ENCODE measurements at regions not wholly inside any gene's neighbourhood (a gene's known extent, or its start where the extent isn't known, plus 50 kb on each side); places are given as distances from the start of the nearest gene placed in this dataset.

DNA sequence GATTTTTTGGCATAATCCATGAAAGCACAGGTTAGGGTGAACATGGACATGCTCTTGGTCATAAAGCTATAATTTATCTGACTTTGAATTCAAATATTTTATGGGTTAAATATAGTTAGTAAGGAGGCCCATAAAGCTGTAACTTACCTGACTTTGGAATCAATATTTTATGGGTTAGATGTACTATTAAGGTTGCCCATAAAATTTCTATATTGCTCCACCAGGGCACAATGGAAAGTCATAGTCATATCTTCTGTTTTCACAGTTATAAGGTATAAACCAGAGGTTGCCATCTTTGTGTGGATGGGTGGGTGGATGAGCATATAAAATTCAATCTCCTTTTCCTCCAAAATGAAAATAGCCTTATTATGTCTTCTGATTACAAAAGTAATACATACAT is 120.5 kb upstream of the ADAMTSL1 start:
- DNase-seq = no peak

DNA sequence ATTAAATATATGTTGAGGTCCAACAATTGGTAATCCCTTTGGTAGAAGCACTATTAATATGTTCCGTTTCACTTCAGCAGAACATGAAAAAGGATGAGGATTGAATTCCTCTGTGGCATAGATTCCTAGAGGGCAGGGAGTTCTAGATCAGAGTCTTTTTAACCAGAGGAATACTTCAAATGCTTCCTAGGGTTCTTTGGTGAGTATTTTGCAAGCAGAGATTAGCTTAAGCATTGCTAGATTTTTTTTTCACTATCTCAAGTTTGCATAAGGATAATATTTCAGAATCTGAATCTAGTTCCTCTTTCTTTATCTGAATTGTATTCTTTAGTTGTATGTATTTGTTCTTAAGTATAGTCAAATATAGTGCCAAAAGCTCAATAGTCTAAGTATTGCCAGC is 116.6 kb upstream of the ADAMTSL1 start:
- DNase-seq = no peak

DNA sequence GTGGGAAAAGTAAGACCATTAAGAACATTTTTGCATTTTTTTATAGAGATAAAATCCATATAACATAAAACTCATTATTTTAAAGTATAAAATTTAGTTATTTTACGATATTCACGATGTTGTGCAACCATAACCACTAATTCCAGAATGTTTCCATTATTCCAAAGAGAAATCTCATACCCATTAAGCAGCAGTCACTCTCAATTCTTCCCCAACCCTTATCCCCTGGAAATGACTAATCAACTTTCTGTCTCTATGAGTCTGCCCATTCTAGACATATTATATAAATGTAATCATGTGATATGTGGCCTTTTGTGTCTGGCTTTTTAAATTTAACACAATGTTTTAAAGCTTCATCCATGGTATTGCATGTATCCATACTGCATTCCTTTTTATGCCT is 115.6 kb upstream of the ADAMTSL1 start:
- DNase-seq = no peak

DNA sequence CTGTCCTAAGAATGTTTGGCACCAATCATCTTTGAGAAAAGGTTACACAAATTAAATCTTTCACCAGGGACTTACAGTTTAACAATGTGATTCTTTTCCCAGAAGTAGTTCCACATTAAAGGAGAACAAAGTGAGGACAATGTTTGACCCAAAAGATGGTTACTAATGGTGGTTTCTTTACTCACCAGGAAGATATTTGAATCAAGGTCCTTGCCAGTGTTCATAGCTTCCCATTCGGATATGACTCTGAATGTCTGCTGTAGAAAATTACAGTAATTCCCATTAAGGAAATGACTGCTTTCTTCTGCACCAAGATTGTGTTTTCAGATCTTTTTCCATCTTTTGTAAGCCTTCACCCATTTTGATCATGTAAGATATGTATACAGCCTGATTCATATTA is 114.6 kb upstream of the ADAMTSL1 start:
- DNase-seq = no peak

DNA sequence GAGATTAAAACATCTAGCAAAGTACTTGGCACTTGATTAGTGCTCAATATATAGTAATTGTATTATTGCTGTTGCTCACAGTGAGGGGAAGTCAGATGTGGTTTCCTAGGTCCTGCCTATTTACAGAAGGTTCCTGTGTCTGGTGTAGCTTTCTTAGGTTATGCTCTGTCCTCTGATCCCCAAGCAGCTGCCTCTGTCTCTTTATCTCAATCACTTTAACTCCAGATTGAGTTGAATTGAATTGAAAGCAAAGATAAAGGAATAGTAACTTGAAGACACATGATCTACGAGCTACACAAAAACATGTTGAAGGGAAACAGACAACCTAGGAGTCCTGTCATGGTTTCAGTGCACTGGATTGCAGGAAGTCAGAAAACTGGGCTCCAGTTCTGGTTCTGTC is 113.9 kb upstream of the ADAMTSL1 start:
- DNase-seq = no peak

DNA sequence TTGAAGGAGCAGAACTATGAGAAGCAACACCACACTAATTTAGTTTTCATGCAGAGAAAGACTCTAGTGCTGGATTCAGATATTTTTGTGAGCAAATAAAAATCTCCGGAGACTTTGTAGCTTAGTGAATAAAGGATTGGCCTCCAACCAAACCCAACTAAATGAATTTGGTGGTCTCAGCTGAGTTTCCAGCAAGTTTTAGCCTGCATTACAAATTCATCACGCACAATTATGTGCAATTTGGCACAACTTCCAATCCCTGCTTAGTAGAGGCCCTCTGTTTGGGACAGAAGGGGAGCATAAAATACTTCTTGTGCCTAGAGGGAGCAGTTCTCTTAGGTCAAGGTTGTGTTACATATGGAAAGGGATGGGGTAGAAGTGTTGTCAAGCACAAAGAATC is 112.3 kb upstream of the ADAMTSL1 start:
- DNase-seq = no peak

DNA sequence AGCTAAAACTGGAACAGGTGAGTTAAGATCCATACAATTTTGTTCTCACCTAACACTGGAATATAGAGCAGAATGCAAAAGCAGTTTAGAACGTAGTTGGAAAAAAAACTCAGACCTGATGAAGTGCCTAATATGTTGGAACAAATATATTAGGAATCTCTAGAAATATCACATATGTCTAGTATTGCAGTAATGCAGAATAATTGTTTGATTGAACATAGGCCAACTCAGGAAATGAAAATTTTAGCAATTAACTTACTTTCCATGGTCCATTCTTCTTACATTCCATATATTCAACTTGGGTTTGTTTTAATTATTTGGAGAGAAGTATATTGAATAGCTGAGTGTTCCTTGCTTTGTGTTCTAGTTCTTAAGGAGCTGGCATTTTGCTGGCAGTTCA is 111.8 kb upstream of the ADAMTSL1 start:
- no peak for DNase-seq

DNA sequence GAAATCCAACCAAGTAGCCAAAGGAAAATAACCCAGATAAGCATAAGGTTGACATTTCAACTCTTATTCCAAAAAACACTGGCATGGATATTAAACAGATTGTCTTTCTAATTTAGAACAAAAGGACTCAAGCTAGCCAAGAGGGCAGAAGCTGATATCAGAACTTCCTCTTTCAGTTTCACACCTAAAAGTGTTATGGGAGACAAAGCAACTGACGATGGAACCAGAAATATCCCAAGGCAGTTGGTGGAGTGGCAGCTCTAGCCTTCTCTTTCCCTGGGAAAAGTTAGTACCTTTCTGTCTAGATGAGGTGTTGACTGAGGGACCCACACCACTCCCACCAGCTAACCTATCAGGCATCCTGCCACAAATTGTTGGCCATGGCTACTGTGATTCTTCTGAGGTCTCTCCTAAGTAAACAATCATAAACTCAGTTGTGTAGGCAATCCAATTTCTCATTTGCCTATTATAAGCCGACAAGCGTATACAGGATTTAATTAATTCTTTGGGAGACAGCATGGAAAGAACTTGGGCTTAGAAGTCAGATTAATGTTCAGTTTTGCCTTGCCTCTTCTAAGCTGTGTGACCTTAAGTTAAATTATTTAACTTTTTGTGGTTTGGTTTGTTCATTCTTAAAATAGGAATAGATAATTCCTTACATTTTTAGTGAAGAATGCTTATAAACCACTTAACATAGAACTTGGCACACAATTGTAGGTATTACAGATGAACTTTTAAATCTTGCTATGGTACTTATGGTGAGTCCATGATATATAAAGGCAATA is 110.9 kb upstream of the ADAMTSL1 start:
- DNase-seq = peak in 3 of 4 experiments; percentile 7 to 22 (median 14)

DNA sequence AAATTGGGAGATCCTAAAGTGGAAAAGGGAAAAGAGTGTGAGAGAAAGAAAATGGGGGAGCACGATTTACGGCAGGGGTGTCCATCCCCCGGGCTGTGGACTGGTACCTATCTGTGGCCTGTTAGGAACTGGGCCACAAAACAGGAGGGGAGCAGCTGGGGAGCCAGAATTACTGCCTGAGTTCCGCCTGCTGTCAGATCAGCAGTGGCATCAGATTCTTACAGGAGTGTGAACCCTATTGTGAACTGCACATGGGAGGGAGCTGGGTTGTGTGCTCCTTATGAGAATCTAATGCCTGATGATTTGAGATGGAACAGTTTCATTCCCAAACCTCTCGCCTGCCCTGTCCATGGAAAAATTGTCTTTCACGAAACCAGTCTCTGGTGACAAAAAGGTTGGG is 108.3 kb upstream of the ADAMTSL1 start:
- no peak for DNase-seq

DNA sequence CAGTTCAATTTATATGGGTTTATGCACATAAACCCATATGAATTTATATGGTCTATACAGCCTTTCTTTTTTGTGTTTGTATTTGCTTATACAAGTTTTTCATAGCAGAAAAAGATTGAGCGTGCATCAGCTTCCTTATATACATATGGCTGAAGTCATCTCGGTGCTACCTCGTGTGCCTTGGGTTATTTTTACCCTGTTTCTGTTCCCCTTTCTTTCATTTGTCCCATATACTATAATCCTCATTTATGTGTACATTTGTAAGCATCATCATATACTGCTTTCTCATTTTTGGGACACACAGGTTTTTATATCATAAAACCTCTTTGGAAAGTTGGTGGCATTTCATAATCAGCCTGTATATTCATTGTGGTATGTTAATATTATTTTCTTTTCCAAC is 107.8 kb upstream of the ADAMTSL1 start:
- peak; percentile 10 to 57 (median 36) for DNase-seq

DNA sequence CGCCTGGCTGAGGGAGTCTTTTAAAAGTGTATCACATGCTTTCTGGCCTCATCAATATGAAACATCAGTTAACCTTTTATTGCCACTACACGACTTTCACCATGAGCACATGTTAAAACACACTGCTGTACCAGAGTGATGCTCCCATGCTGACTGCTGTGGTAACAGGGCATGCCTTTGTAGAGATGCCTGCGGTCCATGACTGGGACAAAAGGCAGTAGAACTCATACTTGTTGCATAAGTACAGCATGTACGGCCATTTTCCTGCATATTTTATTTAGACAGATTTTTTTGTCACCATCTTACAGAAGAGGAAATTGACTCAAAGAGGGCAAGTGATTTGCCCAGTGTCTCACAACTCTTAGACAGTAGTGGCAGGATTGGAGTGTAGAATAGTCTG is 105.7 kb upstream of the ADAMTSL1 start:
- DNase-seq = no peak

DNA sequence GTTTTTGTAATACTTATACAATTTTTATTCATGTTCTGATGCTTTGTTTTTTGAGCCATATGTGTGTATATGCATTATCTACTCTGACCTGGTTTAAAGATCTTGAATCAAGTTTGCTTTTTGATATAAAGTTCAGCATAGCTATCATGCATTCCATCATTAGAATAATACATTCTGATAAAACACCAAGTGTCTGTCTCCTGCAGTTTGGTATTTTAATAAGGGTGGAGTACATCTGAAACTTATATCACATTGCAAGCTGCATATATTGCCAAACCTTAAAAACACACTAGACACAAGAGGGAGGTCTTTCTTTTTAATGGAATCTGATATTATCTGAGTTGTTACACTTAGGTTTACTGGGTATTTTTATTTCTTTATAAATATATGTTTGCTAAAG is 102.8 kb upstream of the ADAMTSL1 start:
- no peak for DNase-seq

DNA sequence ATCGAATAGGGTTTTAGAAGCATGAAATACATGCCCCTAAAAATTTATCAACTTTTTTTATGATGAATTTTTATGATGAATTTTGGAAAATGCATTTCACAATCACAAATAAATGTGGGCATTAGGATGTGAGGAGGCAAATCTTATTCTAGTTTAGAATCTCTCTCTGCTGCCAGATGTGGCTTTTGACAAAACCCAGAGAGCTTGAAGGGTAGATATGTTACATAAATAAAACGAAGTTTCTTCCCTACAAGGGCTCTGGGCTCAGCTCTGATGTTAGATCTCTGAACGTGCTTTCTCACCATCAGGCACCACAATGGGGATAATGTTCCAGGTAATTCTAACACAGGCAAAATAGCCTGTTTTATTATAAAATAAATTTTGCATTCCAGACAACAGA is 102.3 kb upstream of the ADAMTSL1 start:
- no peak for DNase-seq

DNA sequence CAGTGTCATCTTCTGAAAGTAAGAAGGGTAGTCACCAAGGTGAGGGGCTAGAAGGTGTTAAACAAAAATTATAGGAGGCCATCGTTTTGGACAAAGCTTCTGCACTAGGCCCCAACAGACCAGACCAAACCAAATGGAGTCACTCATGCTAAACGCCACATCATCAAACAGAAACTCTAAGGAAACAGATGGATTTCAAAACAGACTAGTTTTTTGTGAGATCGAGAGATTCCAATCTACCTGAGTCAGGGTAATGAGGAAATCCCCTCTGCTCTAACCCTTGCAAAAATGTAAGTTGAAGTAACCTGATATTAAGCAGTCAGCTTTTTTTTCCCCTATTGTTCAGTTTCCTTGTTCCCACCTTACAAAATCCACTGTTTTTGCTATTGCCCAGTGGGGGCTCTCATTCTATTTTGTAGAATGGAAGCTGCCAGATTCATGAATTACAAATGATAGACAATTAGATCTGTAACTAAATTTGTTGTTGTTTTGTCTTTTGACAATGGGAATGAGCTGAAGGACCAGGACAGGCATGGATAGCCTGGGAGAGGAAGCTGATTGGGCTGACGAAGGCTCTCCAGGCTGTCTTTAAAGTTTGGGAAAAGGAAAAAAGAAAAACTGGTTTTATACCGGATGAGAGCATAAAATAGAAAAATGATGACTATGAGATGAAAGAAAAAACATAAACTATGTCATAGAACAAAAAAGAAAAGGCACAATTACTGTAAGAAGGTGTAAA is 94.7 kb upstream of the ADAMTSL1 start:
- no peak for DNase-seq

DNA sequence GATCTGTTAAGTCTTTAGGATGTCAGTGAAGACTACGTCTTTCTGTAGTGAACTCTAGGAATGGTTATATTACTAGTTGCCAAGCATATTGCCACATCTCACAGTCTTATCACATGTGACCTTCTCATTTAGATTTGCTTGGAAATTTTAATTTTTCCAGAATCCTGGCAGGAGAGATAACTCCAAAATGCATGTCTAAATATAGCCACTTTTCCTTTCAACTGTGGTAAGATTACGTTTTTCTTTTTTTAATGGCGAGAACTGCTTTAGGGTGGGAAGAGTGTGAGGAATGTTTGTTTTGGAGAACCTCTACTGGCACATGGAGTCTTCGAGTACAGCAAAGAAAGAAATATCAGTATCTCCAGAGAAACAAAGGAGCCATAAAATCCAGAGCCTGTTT is 91.7 kb upstream of the ADAMTSL1 start:
- no peak for DNase-seq

DNA sequence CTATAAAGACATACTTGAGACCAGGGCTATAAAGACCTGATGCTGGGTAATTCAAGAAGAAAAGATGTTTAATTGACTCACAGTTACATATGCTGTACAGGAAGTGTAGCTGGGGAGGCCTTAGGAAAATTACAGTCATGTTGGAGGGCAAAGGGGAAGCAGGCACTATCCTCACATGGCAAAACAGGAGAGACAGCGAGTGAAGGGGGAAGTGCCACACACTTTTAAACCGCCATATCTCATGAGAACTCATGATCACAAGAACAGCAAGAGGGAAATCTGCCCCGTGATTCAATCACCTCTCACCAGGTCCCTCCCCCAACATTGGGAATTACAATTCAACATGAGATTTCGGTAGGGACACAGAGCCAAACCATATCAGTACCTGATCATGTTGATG is 89.9 kb upstream of the ADAMTSL1 start:
- peak; percentile 29 to 65 (median 54) for DNase-seq

DNA sequence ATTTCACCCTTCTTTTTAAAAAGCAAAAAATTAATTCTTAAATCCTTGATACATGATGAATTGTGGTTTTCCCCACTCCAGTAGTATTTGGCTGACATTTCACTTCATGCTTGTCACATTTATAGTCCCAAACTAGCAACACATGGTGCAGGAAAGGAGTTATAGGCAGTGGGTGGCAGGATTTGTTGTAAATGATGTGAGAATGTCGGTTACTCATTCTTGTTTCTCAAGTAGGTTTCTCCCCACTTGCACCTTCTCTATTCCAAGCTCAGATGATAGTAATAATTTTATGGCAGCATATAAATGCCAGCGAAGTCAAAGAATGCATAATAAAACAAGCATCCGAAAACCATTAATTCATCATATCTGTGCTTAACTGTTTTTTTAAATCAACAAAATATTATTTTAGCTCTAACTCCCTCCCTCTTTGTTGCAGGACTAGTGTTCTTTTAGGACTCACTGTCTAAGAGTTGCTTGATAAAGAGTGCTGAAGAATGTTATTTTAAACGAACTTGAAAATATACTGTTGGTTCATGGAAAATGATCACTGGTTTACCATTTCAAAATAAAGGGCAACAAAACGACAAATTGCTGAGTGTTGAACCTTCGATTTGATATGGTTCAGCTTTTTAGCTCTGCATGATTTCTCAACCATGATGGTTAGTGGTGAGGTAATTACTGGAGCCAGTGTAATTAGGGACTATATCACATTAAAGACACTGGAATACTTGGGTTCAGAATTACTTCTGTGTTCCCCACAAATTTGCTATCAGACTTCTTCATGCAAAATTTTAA is 88.1 kb upstream of the ADAMTSL1 start:
- DNase-seq = peak in 1 of 4 experiments; percentile 3

DNA sequence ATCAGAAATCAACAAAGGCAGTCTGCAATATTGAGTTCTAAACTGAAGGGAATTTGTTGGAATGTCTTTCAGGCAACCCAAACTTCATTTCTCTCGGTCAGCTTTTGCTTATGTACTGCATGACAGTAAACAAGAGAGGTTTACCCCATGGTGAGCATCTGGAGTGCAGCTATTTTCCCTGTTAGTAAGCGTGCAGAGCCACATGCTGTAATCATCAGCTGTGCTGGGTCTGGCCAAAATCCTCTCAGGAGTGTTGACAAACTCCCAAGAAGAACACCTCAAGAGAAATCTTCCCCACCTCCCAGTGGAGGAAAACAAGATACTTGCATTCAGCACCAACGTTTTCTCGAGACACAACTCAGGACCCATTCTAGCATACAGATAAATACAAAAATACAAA is 83.6 kb upstream of the ADAMTSL1 start:
- no peak for DNase-seq

DNA sequence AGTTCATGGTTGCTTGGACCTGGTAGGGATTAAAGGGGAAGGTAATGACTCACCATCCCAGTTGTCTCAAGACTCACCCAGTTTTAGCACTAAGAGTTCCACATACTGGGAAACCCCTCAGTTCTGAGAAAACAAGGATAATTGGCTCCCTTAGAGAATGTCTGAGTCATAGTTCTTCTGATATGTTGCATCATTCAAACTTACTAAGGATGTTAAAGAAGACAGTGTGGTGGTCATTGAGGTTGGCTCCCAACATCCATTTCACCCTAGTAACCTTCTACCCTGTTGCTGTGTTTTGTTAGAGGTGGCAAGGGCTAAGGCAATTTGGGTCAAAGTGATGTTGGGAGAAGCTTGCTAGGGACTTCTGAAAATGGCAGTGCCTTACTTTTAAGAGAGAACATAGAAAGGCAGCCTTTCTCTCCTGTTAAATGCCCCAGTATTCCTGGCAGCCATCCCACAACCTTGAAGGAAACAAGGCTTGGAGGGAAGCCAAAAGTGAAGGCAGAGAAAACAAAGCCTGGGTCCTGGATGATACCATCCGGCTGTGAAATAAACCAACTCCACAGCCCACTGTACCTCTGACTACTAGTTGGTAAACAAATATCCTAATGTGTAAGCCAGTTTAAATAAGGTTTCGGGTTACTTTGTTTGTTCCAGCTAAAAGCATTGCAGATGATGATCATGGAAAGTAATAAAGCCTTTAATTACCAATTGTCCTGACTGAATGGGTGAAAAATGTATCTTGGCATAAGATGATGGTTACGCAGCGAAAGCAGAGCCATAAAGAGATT is 80.4 kb upstream of the ADAMTSL1 start:
- DNase-seq = peak; percentile 9 to 65 (median 20)

DNA sequence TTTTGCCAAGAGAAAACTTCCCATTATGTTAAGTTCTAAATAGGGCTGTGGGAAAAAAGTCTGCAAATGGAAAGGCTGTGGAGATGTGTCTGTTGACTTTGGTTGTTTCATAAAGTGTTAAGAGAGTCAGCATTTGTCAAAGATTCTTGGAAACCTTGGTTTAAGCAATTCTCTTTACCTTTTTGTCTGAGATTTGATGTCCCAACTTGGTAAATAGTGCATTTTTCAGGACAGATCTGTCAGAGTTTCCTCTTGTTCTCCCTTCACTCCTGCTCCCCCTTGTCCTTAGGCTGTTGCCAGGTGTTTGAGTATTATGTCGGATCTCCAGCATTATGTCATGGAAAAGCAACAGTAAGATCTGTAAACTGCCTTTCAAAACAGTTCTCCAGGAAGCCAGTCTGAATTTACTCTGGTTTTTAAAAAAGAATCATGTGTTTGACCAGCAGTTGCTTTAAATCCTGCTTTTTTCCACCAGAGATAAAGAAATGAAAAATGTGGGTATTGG is 79.1 kb upstream of the ADAMTSL1 start:
- DNase-seq = no peak

DNA sequence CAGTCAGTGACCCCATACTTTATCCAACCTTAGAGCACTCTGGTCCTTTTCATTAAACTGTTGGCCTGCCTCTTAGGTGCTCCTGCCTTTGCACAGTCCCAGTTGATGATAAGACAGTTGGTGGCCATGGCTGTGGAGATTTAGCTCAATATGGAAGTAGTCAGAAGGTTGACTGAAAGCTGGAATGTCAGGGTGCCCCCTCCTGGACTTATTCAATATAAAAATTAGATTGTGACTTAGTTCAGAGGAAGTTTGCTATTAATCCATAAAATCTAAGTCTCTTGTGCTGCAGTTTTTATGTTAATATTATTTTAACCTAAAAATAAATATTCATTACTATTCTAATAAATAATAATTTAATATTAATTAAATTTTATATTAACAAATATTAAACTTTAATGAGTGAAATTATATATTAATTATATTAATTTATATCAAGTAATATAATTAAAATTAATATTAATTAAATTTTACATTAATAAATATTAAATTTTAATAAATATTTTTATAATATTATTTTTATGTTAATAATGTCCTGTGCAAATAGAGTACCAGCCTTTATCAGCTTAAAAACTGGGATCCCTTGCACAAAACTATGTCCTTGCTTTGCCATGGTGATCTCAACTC is 77.7 kb upstream of the ADAMTSL1 start:
- peak; percentile 7 to 37 (median 32) for DNase-seq

DNA sequence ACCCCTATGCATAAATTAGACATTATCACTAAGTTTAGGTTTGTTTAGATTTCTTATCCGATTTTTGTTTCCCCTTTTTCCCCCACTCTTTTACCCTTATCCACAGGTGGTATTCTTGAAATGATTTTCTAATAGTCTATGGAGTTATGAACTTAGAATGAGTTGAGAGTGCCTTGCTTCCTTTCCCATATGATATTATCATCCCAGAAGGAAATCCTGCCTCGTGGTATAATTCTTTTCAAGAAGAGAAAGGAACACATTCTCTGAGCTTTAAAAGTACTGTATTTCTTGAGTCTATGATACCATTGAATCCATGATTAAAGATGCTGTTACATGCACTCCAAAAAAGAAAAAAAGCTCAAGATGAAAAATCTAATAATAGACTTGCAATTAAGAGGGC is 76.9 kb upstream of the ADAMTSL1 start:
- DNase-seq = no peak

All from suppressor macrophage (primary cell).